Ishikawa (cell line): ENCODE measurements at regions not wholly inside any gene's neighbourhood (a gene's known extent, or its start where the extent isn't known, plus 50 kb on each side); places are given as distances from the start of the nearest gene placed in this dataset.

Experiments used
- CEBPB ChIP-seq: IDR thresholded peaks from 2 replicates; pipeline ENCODE4 v1.6.1; 2012
- CREB1 ChIP-seq: IDR thresholded peaks from 2 replicates; pipeline ENCODE4 v1.6.1; 2012; ENCODE audit warnings: low read depth
- EGR1 ChIP-seq: IDR thresholded peaks from 2 replicates; pipeline ENCODE4 v1.6.1; 2012
- EP300 ChIP-seq: IDR thresholded peaks from 2 replicates; pipeline ENCODE4 v1.6.1; 2012; ENCODE audit warnings: borderline replicate concordance
- FOXM1 ChIP-seq: IDR thresholded peaks from 2 replicates; pipeline ENCODE4 v1.6.1; 2012; ENCODE audit warnings: low read depth, borderline replicate concordance
- NFIC ChIP-seq: IDR thresholded peaks from 2 replicates; pipeline ENCODE4 v1.6.1; 2012
- RAD21 ChIP-seq: IDR thresholded peaks from 2 replicates; pipeline ENCODE4 v1.6.1; 2012; ENCODE audit warnings: low read depth
- TAF1 ChIP-seq: IDR thresholded peaks from 2 replicates; pipeline ENCODE4 v1.6.1; 2012; ENCODE audit warnings: low read depth, mild to moderate bottlenecking
- TCF12 ChIP-seq: IDR thresholded peaks from 2 replicates; pipeline ENCODE4 v1.6.1; 2012; ENCODE audit warnings: low read depth
- TEAD4 ChIP-seq: IDR thresholded peaks from 2 replicates; pipeline ENCODE4 v1.6.1; 2012
- YY1 ChIP-seq: IDR thresholded peaks from 2 replicates; pipeline ENCODE4 v1.6.1; 2012; ENCODE audit warnings: low read depth
- ZBTB7A ChIP-seq: IDR thresholded peaks from 2 replicates; pipeline ENCODE4 v1.6.1; 2012; ENCODE audit warnings: low read depth
- TF ChIP-seq, protein P1 (sequence below): IDR thresholded peaks from 2 replicates; pipeline ENCODE4 v1.6.1; 2012; ENCODE audit warnings: low read depth, mild to moderate bottlenecking
- TF ChIP-seq, protein P2 (sequence below): IDR thresholded peaks from 2 replicates; pipeline ENCODE4 v1.6.1; 2012

DNA sequence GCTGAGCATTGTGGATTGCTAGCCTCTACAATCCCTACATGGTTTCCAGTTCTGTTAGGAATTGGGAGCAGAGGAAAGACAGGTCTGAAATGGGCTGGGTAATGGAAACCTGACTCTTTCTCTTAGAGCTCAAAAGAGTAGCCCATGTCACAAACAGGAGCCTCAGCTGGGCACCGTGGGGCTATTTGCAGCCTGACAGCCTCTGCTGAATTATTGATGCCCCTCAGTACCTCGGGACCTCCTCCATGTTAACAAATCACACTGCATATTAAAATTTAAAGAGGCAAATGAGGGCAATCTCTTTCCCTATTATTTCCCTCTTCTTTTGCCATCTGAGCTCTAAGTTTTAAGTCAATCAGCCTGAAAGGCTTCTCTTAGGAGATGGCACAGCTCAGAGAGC, 157.1 kb downstream of the TSEN15 start:
- no peak for TF ChIP-seq CREB1
- TF ChIP-seq ZBTB7A: no peak
- TF ChIP-seq, protein P1, sequence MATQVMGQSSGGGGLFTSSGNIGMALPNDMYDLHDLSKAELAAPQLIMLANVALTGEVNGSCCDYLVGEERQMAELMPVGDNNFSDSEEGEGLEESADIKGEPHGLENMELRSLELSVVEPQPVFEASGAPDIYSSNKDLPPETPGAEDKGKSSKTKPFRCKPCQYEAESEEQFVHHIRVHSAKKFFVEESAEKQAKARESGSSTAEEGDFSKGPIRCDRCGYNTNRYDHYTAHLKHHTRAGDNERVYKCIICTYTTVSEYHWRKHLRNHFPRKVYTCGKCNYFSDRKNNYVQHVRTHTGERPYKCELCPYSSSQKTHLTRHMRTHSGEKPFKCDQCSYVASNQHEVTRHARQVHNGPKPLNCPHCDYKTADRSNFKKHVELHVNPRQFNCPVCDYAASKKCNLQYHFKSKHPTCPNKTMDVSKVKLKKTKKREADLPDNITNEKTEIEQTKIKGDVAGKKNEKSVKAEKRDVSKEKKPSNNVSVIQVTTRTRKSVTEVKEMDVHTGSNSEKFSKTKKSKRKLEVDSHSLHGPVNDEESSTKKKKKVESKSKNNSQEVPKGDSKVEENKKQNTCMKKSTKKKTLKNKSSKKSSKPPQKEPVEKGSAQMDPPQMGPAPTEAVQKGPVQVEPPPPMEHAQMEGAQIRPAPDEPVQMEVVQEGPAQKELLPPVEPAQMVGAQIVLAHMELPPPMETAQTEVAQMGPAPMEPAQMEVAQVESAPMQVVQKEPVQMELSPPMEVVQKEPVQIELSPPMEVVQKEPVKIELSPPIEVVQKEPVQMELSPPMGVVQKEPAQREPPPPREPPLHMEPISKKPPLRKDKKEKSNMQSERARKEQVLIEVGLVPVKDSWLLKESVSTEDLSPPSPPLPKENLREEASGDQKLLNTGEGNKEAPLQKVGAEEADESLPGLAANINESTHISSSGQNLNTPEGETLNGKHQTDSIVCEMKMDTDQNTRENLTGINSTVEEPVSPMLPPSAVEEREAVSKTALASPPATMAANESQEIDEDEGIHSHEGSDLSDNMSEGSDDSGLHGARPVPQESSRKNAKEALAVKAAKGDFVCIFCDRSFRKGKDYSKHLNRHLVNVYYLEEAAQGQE: no peak
- no peak for TF ChIP-seq NFIC
- no peak for TF ChIP-seq FOXM1
- TF ChIP-seq YY1: no peak
- no peak for TF ChIP-seq RAD21
- no peak for TF ChIP-seq EP300
- no peak for TF ChIP-seq TEAD4
- TF ChIP-seq TCF12: no peak
- TF ChIP-seq EGR1: no peak
- TF ChIP-seq, protein P2, sequence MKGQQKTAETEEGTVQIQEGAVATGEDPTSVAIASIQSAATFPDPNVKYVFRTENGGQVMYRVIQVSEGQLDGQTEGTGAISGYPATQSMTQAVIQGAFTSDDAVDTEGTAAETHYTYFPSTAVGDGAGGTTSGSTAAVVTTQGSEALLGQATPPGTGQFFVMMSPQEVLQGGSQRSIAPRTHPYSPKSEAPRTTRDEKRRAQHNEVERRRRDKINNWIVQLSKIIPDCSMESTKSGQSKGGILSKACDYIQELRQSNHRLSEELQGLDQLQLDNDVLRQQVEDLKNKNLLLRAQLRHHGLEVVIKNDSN: no peak
- no peak for TF ChIP-seq TAF1
- no peak for TF ChIP-seq CEBPB
